NCI-H69 (cell line): ENCODE measurements at regions not wholly inside any gene's neighbourhood (a gene's known extent, or its start where the extent isn't known, plus 50 kb on each side); places are given as distances from the start of the nearest gene placed in this dataset.
A peak's percentile ranks its signal among the peaks of the same experiment; 100 is the strongest.

Source experiments
- DNase-seq: peaks from one replicate; lab custom pipeline; 2025; lab: John Stamatoyannopoulos, UW

- DNase-seq, result peak; percentile 73
These were observed 51.0 kb upstream of the TFAP2A start for GRCh38 chr6:10465629-10466499.
